Caco-2 (cell line): ENCODE measurements at regions not wholly inside any gene's neighbourhood (a gene's known extent, or its start where the extent isn't known, plus 50 kb on each side); places are given as distances from the start of the nearest gene placed in this dataset.
"Not testable (repeated sequence)": the region's sequence is repeated elsewhere in the genome, so short reads cannot be mapped to it uniquely, and the experiment has no call there.

Source experiments
- BruUV-seq: library from RNA; stranded (reverse); fragments of 400-500 nt; replicated peaks from 2 replicates; lab custom pipeline; 2021; lab: Mats Ljungman, UMichigan
- CTCF ChIA-PET: fragments of 300-600 bp; sonication (Branson Sonifier 250); formaldehyde crosslinking; loops from one replicate; lab custom pipeline; 2022; ENCODE audit warnings: antibody characterized with exemption; lab: Charles Lee
- POLR2A ChIA-PET: fragments of 300-600 bp; sonication (Branson Sonifier 250); formaldehyde crosslinking; loops from one replicate; lab custom pipeline; 2022; ENCODE audit warnings: antibody characterized with exemption; lab: Charles Lee
- DNase-seq, 2 experiments: peaks; one replicate each; pipeline versions ENCODE4 v3.0.0 to v3.0.0-alpha.2; 2020 to 2022
- H3K27me3 ChIP-seq: replicated peaks from 2 replicates; pipeline ENCODE4 v1.6.0; 2011; ENCODE audit warnings: low read length; ENCODE audit not compliant: control insufficient read depth, insufficient read depth
- H3K36me3 ChIP-seq: 2 replicates; pipeline ENCODE4 v1.5.1; 2011; ENCODE audit warnings: low read length; ENCODE audit not compliant: control insufficient read depth, insufficient read depth
- H3K4me1 ChIP-seq: fragments of 250-450 bp; sonication (Bioruptor Pico); 2 replicates; pipeline ENCODE4 v1.5.1; 2020; ENCODE audit warnings: mild to moderate bottlenecking
- H3K4me3 ChIP-seq: 2 replicates; pipeline ENCODE4 v1.5.1; 2011; ENCODE audit warnings: low read depth, mild to moderate bottlenecking, control low read depth, low read length
- H3K9me3 ChIP-seq: fragments of 250-450 bp; sonication (Bioruptor Pico); 2 replicates; pipeline ENCODE4 v1.5.1; 2020; ENCODE audit warnings: mild to moderate bottlenecking, moderate library complexity
- H3K27ac Mint-ChIP-seq: one replicate; pipeline ENCODE4 v1.8.0; 2022; ENCODE audit warnings: mixed read lengths; ENCODE audit not compliant: unreplicated experiment
- H3K27me3 Mint-ChIP-seq: one replicate; pipeline ENCODE4 v1.8.0; 2022; ENCODE audit warnings: mixed read lengths; ENCODE audit not compliant: insufficient read depth, unreplicated experiment
- H3K36me3 Mint-ChIP-seq: one replicate; pipeline ENCODE4 v1.8.0; 2022; ENCODE audit warnings: mild to moderate bottlenecking, mixed read lengths; ENCODE audit not compliant: insufficient read depth, unreplicated experiment
- H3K4me1 Mint-ChIP-seq: one replicate; pipeline ENCODE4 v1.8.0; 2022; ENCODE audit warnings: low read depth, mixed read lengths; ENCODE audit not compliant: unreplicated experiment
- H3K4me3 Mint-ChIP-seq: one replicate; pipeline ENCODE4 v1.8.0; 2022; ENCODE audit warnings: mild to moderate bottlenecking, moderate library complexity, mixed read lengths; ENCODE audit not compliant: unreplicated experiment
- H3K9me3 Mint-ChIP-seq: one replicate; pipeline ENCODE4 v1.8.0; 2022; ENCODE audit warnings: mixed read lengths; ENCODE audit not compliant: unreplicated experiment
- intact Hi-C: fragments of 100-400 bp; cut with micrococcal nuclease; formaldehyde crosslinking; loops from one replicate; pipeline ENCODE4 v1.10.0; 2022; ENCODE audit not compliant: unreplicated experiment
- TF ChIP-seq, protein P1 (sequence below), 2 experiments: fragments of 200-600 bp in 1 of 2; IDR thresholded peaks; 1 replicate in 1 of 2; 2 replicates in 1 of 2; pipeline versions ENCODE4 v1.5.1 to v1.8.0; 2011 to 2022; ENCODE audit warnings: antibody characterized with exemption in 1 of 2, control low read depth in 1 of 2, inconsistent platforms in 1 of 2, low read depth in 1 of 2, low read length in 1 of 2, mild to moderate bottlenecking in 1 of 2, moderate library complexity in 1 of 2; ENCODE audit not compliant: insufficient read depth in 1 of 2, severe bottlenecking in 1 of 2, unreplicated experiment in 1 of 2

DNA sequence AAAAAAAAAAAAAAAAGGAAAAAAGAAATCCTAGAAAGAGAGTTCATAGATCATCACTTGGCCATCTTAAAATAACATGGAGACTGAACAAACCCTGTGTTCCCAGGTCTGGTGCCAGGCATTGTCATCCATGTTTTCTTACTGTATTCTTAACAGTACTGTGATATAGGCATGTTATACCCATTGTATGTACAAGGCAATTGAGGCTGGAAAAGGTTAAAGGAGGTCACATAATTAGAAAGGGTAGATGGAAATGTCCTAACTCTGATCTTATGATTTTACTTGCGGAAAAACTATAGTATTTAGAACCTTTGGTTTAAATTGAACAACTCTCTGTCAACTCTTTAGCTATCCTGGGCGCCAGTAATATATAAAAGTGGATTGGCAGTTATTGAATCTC is 478.2 kb upstream of the RGS6 start:
- Mint-ChIP-seq H3K4me1 (peaks cover 7% of the 10 kb centered on the region), H3K4me3 (no peak overlapping the region), H3K27me3 (no peaks in the 10 kb centered on the region), H3K27ac (no peak overlapping the region), H3K9me3 (no peaks in the 10 kb centered on the region), H3K36me3 (no peaks in the 10 kb centered on the region)
- H3K27me3 ChIP-seq = no peaks in the 10 kb centered on the region
- TF ChIP-seq, protein P1, sequence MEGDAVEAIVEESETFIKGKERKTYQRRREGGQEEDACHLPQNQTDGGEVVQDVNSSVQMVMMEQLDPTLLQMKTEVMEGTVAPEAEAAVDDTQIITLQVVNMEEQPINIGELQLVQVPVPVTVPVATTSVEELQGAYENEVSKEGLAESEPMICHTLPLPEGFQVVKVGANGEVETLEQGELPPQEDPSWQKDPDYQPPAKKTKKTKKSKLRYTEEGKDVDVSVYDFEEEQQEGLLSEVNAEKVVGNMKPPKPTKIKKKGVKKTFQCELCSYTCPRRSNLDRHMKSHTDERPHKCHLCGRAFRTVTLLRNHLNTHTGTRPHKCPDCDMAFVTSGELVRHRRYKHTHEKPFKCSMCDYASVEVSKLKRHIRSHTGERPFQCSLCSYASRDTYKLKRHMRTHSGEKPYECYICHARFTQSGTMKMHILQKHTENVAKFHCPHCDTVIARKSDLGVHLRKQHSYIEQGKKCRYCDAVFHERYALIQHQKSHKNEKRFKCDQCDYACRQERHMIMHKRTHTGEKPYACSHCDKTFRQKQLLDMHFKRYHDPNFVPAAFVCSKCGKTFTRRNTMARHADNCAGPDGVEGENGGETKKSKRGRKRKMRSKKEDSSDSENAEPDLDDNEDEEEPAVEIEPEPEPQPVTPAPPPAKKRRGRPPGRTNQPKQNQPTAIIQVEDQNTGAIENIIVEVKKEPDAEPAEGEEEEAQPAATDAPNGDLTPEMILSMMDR (IDR thresholded peaks at IDR 0.05; ENCODE audit: insufficient read depth in 1 of 2, low read depth in 1 of 2, low read length in 1 of 2, severe bottlenecking in 1 of 2, unreplicated experiment in 1 of 2) = no peak
- POLR2A ChIA-PET = no interaction called here
- BruUV-seq = no TSS peak
- DNase-seq = no peak
- intact Hi-C loops = no loop called here
- H3K4me1 ChIP-seq = no peaks in the 10 kb centered on the region
- H3K36me3 ChIP-seq = no peaks in the 10 kb centered on the region
- CTCF ChIA-PET = no interaction called here
- no peaks in the 10 kb centered on the region for H3K9me3 ChIP-seq
- H3K4me3 ChIP-seq = no peak overlapping the region

DNA sequence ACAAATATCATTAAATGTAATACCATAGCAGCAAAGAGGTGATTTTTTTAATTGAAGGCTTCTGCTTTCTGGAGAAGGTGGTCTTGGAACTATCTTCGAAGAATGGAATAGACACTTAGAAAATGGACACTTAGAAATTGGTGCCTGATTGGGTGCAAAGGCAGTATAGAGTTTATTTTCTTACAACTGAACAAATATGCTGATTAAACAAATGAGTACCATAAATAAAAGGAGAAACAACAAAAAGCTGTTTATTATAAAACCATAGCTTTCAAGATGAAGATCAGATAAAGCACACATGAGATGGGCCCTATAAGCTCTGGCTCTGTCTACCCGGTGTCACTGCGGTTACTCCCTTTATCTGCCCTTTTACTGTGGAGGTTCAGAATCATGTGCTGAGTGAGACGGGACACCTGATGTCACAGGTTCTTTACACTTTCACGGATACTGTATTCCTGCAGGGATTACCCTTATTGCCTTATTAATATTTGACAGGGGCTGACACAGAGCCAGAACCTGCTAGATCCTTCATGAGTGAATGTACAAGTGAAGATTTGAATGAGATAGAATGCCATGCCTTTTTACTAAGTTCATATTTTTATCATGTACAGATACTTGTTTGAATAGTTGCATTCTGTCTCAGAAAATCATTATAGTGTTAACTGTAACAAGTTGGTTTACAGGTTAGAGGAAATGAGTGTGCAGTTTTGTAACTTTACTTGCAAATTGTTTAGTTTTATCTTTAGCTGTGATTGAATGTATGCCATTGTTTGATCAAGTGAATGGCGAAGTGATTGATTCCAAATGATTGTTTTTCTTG is 477.5 kb upstream of the RGS6 start:
- no peaks in the 10 kb centered on the region for H3K9me3 ChIP-seq
- Mint-ChIP-seq H3K4me3 (no peak overlapping the region), H3K4me1 (peaks cover 7% of the 10 kb centered on the region), H3K27me3 (no peaks in the 10 kb centered on the region), H3K9me3 (no peaks in the 10 kb centered on the region), H3K27ac (no peak overlapping the region), H3K36me3 (no peaks in the 10 kb centered on the region)
- H3K27me3 ChIP-seq = no peaks in the 10 kb centered on the region
- no peak overlapping the region for H3K4me3 ChIP-seq
- CTCF ChIA-PET = no interaction called here
- BruUV-seq = no TSS peak
- TF ChIP-seq, protein P1 (IDR thresholded peaks at IDR 0.05; ENCODE audit: insufficient read depth in 1 of 2, low read depth in 1 of 2, low read length in 1 of 2, severe bottlenecking in 1 of 2, unreplicated experiment in 1 of 2) = no peak
- no peaks in the 10 kb centered on the region for H3K36me3 ChIP-seq
- intact Hi-C loops = no loop called here
- POLR2A ChIA-PET = no interaction called here
- DNase-seq = no peak
- H3K4me1 ChIP-seq = no peaks in the 10 kb centered on the region

DNA sequence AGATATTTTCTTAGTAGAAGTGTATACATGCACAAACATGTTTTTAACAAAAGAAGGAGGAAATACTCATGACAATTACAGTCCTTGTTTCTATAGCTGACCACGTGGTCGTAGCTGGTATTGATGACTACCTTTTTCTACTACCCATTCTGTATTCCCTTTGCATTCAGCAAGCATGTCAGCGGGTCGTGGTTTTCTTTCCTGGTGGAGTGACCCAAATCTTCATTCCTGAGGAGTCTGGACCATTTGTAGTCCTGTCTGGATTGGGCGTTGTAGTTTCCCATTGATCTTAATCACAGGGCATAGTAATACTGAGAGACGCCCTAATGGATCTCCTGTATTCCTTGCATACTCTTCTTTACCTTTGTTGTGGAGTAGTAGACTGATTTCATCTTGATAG is 472.1 kb upstream of the RGS6 start:
- Histone ChIP-seq H3K4me1 (no peaks in the 10 kb centered on the region), H3K27me3 (no peaks in the 10 kb centered on the region), H3K36me3 (no peaks in the 10 kb centered on the region), H3K9me3 (no peaks in the 10 kb centered on the region; the same call in 1 of the 2 replicates), H3K4me3 (no peak overlapping the region)
- H3K9me3 Mint-ChIP-seq = no peaks in the 10 kb centered on the region
- peaks cover 20% of the 10 kb centered on the region for H3K36me3 Mint-ChIP-seq
- H3K27ac Mint-ChIP-seq = no peak overlapping the region
- ChIA-PET POLR2A (no interaction called here), CTCF (no interaction called here)
- DNase-seq = no peak
- no TSS peak for BruUV-seq
- H3K4me3 Mint-ChIP-seq = no peak overlapping the region
- intact Hi-C loops = no loop called here
- H3K4me1 Mint-ChIP-seq = no peaks in the 10 kb centered on the region
- TF ChIP-seq, protein P1 (IDR thresholded peaks at IDR 0.05; ENCODE audit: insufficient read depth in 1 of 2, low read depth in 1 of 2, low read length in 1 of 2, severe bottlenecking in 1 of 2, unreplicated experiment in 1 of 2) = no peak
- no peaks in the 10 kb centered on the region for H3K27me3 Mint-ChIP-seq

DNA sequence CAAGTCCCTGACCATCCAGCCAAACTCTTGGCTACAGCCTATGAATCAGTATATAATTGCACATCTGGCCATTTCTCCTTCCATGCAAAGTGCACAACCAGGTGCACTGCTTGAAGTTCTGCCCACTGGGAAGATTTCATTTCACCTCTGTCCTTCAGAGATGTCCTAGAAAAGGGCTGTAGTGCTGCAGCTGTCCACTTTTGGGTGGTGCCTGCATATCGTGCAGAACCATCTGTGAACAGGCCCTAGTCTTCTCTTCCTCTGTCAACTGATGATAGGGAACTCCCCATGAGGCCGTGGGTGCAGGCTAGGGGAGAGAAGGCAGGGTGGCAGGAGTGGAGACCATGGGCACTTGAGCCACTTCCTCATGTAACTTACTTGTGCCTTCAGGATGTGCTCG is 470.6 kb upstream of the RGS6 start:
- H3K27me3 ChIP-seq, POLR2A ChIA-PET, H3K27ac Mint-ChIP-seq, H3K4me1 Mint-ChIP-seq, intact Hi-C loops, H3K4me1 ChIP-seq, BruUV-seq, H3K9me3 Mint-ChIP-seq, DNase-seq, CTCF ChIA-PET, H3K4me3 Mint-ChIP-seq, H3K36me3 ChIP-seq, H3K4me3 ChIP-seq, H3K27me3 Mint-ChIP-seq, H3K9me3 ChIP-seq: not testable (repeated sequence)
- H3K36me3 Mint-ChIP-seq = peaks cover 28% of the 10 kb centered on the region
